ENCODE measurements at regions not wholly inside any gene's neighbourhood (a gene's known extent, or its start where the extent isn't known, plus 50 kb on each side); places are given as distances from the start of the nearest gene placed in this dataset.

GRCh38 chr22:48947636-48948035 lies 880.0 kb downstream of the BRD1 start:
- no peak for TF ChIP-seq POLR2A (IDR thresholded peaks at IDR 0.05)
- no peak for TF ChIP-seq CTCF (IDR thresholded peaks at IDR 0.05)
- TF ChIP-seq POLR2AphosphoS5 (IDR thresholded peaks at IDR 0.05), result no peak
- TF ChIP-seq EP300 (IDR thresholded peaks at IDR 0.05), result no peak
